ENCODE measurements at regions not wholly inside any gene's neighbourhood (a gene's known extent, or its start where the extent isn't known, plus 50 kb on each side); places are given as distances from the start of the nearest gene placed in this dataset.

DNA sequence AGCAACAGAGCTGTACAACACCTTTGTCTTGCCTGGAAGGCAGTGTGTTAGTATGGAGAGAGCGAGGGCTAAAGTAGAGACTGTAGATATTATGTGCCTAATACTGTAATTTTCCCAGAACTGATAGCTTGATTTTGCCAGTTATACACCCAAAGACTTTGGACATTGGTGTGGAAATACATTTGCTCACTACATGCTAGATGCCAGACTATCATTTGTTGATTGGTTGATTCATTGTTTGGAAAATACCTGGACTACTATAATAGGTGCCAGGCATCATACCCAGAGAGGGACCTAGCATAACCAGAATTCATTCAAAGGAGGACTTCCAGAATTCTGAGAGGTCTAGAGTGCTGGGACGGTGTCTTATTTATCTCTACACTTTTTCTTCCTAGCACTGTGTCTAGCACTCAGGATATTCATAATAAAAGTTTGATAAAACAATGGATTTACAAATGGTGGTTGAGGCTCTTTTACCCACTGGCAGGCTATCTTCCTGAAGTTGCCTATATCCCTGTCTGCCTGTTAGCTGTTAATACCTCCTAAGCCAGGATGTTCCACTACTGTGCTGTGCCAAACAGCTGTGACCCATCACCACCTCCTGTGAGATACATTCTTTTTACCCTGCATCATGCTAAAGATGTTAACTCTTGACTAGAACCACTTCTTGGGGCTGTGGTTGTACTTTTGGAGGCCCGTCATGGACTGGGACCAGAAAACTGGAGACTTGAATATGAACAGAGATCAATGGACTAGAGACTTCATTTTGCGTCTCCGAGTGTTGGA is 72.2 kb upstream of the FUCA2 start:
- Mint-ChIP-seq H3K4me1 (ENCODE audit: low read depth, unreplicated experiment) (no peaks in the 10 kb centered on the region), H3K36me3 (ENCODE audit: insufficient read depth, unreplicated experiment) (peaks cover 3% of the 10 kb centered on the region), H3K27me3 (ENCODE audit: unreplicated experiment) (no peaks in the 10 kb centered on the region), H3K4me3 (ENCODE audit: low read depth, unreplicated experiment) (no peak overlapping the region), H3K27ac (ENCODE audit: unreplicated experiment) (no peak overlapping the region), H3K9me3 (ENCODE audit: low read depth, unreplicated experiment) (peaks cover 3% of the 10 kb centered on the region)
- no TSS peak for BruUV-seq (replicated peaks)
- DNase-seq: no peak
- CTCF ChIA-PET: no interaction called here
- intact Hi-C loops (cut with micrococcal nuclease; ENCODE audit: unreplicated experiment): no loop called here
- TF ChIP-seq, protein P1, sequence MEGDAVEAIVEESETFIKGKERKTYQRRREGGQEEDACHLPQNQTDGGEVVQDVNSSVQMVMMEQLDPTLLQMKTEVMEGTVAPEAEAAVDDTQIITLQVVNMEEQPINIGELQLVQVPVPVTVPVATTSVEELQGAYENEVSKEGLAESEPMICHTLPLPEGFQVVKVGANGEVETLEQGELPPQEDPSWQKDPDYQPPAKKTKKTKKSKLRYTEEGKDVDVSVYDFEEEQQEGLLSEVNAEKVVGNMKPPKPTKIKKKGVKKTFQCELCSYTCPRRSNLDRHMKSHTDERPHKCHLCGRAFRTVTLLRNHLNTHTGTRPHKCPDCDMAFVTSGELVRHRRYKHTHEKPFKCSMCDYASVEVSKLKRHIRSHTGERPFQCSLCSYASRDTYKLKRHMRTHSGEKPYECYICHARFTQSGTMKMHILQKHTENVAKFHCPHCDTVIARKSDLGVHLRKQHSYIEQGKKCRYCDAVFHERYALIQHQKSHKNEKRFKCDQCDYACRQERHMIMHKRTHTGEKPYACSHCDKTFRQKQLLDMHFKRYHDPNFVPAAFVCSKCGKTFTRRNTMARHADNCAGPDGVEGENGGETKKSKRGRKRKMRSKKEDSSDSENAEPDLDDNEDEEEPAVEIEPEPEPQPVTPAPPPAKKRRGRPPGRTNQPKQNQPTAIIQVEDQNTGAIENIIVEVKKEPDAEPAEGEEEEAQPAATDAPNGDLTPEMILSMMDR (IDR thresholded peaks at IDR 0.05; ENCODE audit: unreplicated experiment): no peak

DNA sequence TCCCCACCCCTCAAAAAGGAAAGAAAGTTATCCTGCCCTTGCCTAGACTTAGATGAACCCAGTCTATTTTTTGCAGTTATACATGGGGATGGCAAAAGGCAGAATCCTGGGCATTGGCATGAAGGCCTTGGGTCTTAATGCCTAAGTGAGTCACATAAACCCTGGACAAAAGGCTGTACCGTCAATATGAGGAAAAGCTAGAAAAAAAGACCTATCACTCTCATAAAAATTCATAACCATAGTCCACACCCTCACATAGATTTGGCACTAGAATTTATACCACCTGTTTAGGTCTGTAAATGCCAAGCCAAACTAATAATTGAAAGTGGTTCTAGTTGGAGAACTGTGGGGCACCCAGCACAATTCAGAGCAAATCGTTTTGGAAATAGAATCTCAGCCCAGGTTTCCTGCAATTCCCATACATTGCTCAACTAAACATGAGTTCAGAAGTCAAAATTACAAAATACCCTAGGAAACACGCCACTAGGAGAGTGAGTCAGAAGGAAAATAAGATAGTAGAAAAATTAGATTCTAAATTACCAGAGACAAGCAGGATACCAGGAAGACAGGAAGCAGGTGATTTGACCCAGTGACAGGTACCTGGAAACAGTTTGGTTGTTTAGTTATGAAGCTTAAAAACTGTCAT is 70.4 kb upstream of the FUCA2 start:
- Mint-ChIP-seq H3K4me1 (ENCODE audit: low read depth, unreplicated experiment) (no peaks in the 10 kb centered on the region), H3K27ac (ENCODE audit: unreplicated experiment) (no peak overlapping the region), H3K4me3 (ENCODE audit: low read depth, unreplicated experiment) (no peak overlapping the region), H3K36me3 (ENCODE audit: insufficient read depth, unreplicated experiment) (peaks cover 3% of the 10 kb centered on the region), H3K27me3 (ENCODE audit: unreplicated experiment) (no peaks in the 10 kb centered on the region), H3K9me3 (ENCODE audit: low read depth, unreplicated experiment) (peaks cover 3% of the 10 kb centered on the region)
- CTCF ChIA-PET: no interaction called here
- DNase-seq: no peak
- intact Hi-C loops (cut with micrococcal nuclease; ENCODE audit: unreplicated experiment): no loop called here
- BruUV-seq (replicated peaks): no TSS peak
- TF ChIP-seq, protein P1 (IDR thresholded peaks at IDR 0.05; ENCODE audit: unreplicated experiment): no peak

DNA sequence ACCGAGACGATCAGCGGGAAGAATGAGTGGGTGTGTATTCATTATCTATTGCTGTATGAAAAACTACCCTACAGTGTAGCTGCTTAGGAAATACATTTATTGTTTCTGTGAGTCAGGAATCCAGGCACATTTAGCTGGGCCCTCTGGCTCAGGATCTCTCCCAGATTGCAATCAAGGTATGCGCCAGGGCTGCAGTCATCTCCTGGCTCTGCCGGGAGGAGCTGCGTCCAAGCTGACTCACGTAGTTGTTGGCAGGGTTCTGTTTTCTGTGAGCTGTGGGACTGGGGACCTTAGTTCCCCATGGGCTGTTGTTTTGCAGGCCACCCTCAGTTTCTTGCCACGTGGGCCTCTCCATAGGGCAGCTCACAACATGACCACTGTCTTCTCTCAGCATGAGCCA is 68.2 kb upstream of the FUCA2 start:
- Mint-ChIP-seq H3K27ac (ENCODE audit: unreplicated experiment) (no peak overlapping the region), H3K4me3 (ENCODE audit: low read depth, unreplicated experiment) (no peak overlapping the region), H3K9me3 (ENCODE audit: low read depth, unreplicated experiment) (peaks cover 3% of the 10 kb centered on the region), H3K36me3 (ENCODE audit: insufficient read depth, unreplicated experiment) (peaks cover 3% of the 10 kb centered on the region), H3K4me1 (ENCODE audit: low read depth, unreplicated experiment) (no peaks in the 10 kb centered on the region), H3K27me3 (ENCODE audit: unreplicated experiment) (no peaks in the 10 kb centered on the region)
- CTCF ChIA-PET: no interaction called here
- no peak for DNase-seq
- intact Hi-C loops (cut with micrococcal nuclease; ENCODE audit: unreplicated experiment): loop anchor here (5.0 to 10.0 kb wide), 2 partner anchors 98 to 265 kb away; partner anchors contain the start of genes LTV1 and PHACTR2
- BruUV-seq (replicated peaks): no TSS peak
- TF ChIP-seq, protein P1 (IDR thresholded peaks at IDR 0.05; ENCODE audit: unreplicated experiment): no peak

DNA sequence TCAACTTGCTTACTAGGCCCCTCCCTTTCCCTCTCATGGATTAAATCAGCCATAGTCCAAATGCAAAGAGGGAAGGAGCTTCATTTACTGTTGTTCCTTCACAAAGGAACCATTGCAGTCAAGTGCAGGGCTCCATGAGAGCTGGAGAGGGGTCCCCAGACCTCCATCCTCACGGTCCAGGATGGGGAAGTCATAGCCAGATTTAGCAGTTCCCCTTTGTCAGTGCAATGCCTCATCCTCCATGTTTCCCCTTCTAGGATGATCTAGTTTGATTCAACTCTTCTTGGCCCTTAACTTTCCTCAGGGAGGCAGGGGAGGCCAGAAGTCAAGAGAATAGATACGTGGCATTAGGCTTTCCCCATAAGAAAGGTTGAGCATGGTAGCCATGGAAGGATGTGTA is 66.5 kb upstream of the FUCA2 start:
- CTCF ChIA-PET: no interaction called here
- Mint-ChIP-seq H3K27ac (ENCODE audit: unreplicated experiment) (no peak overlapping the region), H3K36me3 (ENCODE audit: insufficient read depth, unreplicated experiment) (peaks cover 3% of the 10 kb centered on the region), H3K4me1 (ENCODE audit: low read depth, unreplicated experiment) (no peaks in the 10 kb centered on the region), H3K4me3 (ENCODE audit: low read depth, unreplicated experiment) (no peak overlapping the region), H3K27me3 (ENCODE audit: unreplicated experiment) (no peaks in the 10 kb centered on the region), H3K9me3 (ENCODE audit: low read depth, unreplicated experiment) (peaks cover 3% of the 10 kb centered on the region)
- TF ChIP-seq, protein P1 (IDR thresholded peaks at IDR 0.05; ENCODE audit: unreplicated experiment): no peak
- no TSS peak for BruUV-seq (replicated peaks)
- intact Hi-C loops (cut with micrococcal nuclease; ENCODE audit: unreplicated experiment): loop anchor here (5.0 to 10.0 kb wide), 2 partner anchors 99 to 267 kb away; partner anchors contain the start of genes LTV1 and PHACTR2
- no peak for DNase-seq
